H9 (cell line): ENCODE measurements at regions not wholly inside any gene's neighbourhood (a gene's known extent, or its start where the extent isn't known, plus 50 kb on each side); places are given as distances from the start of the nearest gene placed in this dataset.

Experiments
- DNase-seq: peaks from one replicate; pipeline ENCODE4 v3.0.0-alpha.2; 2017
- H2AFZ ChIP-seq: one replicate; pipeline ENCODE4 v1.6.1; 2013; ENCODE audit warnings: mild to moderate bottlenecking, low read length, control low read depth, moderate library complexity
- H2AK5ac ChIP-seq: 2 replicates; pipeline ENCODE4 v1.6.1; 2013; ENCODE audit warnings: low read length, control low read depth, mixed read lengths; ENCODE audit not compliant: insufficient read length
- H2BK120ac ChIP-seq: one replicate; pipeline ENCODE4 v1.6.1; 2013; ENCODE audit warnings: low read depth, mild to moderate bottlenecking, low read length, control low read depth, inconsistent platforms; ENCODE audit not compliant: poor library complexity, severe bottlenecking
- H2BK12ac ChIP-seq: 2 replicates; pipeline ENCODE4 v1.6.1; 2013; ENCODE audit warnings: low read length, control low read depth, mixed read lengths, low read depth; ENCODE audit not compliant: insufficient read length
- H2BK15ac ChIP-seq: 2 replicates; pipeline ENCODE4 v1.6.1; 2013; ENCODE audit warnings: low read depth, low read length, control low read depth
- H2BK20ac ChIP-seq: one replicate; pipeline ENCODE4 v1.6.1; 2013; ENCODE audit warnings: low read depth, mild to moderate bottlenecking, low read length, control low read depth, inconsistent platforms; ENCODE audit not compliant: poor library complexity, severe bottlenecking
- H2BK5ac ChIP-seq: 2 replicates; pipeline ENCODE4 v1.6.1; 2013; ENCODE audit warnings: low read length, control low read depth, mixed read lengths; ENCODE audit not compliant: insufficient read length
- H3K14ac ChIP-seq: 2 replicates; pipeline ENCODE4 v1.6.1; 2013; ENCODE audit warnings: low read length, control low read depth; ENCODE audit not compliant: insufficient read depth
- H3K18ac ChIP-seq: 2 replicates; pipeline ENCODE4 v1.6.1; 2013; ENCODE audit warnings: low read depth, mild to moderate bottlenecking, mixed read lengths, low read length, control low read depth; ENCODE audit not compliant: insufficient read length
- H3K23ac ChIP-seq: 2 replicates; pipeline ENCODE4 v1.6.1; 2013; ENCODE audit warnings: low read length, control low read depth, mixed read lengths, low read depth; ENCODE audit not compliant: insufficient read length
- H3K23me2 ChIP-seq: 2 replicates; pipeline ENCODE4 v1.6.1; 2013; ENCODE audit warnings: low read depth, mild to moderate bottlenecking, mixed read lengths, low read length, control low read depth; ENCODE audit not compliant: insufficient read length, poor library complexity, severe bottlenecking
- H3K27ac ChIP-seq: 2 replicates; pipeline ENCODE4 v1.5.1; 2013; ENCODE audit warnings: low read length, control low read depth, mixed read lengths, low read depth; ENCODE audit not compliant: insufficient read length
- H3K27me3 ChIP-seq: 2 replicates; pipeline ENCODE4 v1.6.1; 2013; ENCODE audit warnings: low read length, control low read depth, inconsistent platforms; ENCODE audit not compliant: insufficient read depth
- H3K4ac ChIP-seq: 2 replicates; pipeline ENCODE4 v1.6.1; 2013; ENCODE audit warnings: low read depth, mild to moderate bottlenecking, control low read depth, inconsistent platforms, low read length, moderate library complexity
- H3K4me1 ChIP-seq: 2 replicates; pipeline ENCODE4 v1.6.1; 2013; ENCODE audit warnings: low read length, control low read depth, inconsistent platforms; ENCODE audit not compliant: insufficient read depth
- H3K4me2 ChIP-seq: 2 replicates; pipeline ENCODE4 v1.6.1; 2013; ENCODE audit warnings: low read length, control low read depth, mixed read lengths; ENCODE audit not compliant: insufficient read length, insufficient read depth
- H3K56ac ChIP-seq: 2 replicates; pipeline ENCODE4 v1.6.1; 2013; ENCODE audit warnings: low read depth, mild to moderate bottlenecking, mixed read lengths, low read length, control low read depth; ENCODE audit not compliant: insufficient read length
- H3K79me1 ChIP-seq: 2 replicates; pipeline ENCODE4 v1.6.1; 2013; ENCODE audit warnings: low read depth, mild to moderate bottlenecking, moderate library complexity, low read length, control low read depth, inconsistent platforms; ENCODE audit not compliant: insufficient read depth, poor library complexity, severe bottlenecking
- H3K79me2 ChIP-seq: 2 replicates; pipeline ENCODE4 v1.6.1; 2013; ENCODE audit warnings: low read length, control low read depth, inconsistent platforms; ENCODE audit not compliant: insufficient read depth
- H3K9ac ChIP-seq: 2 replicates; pipeline ENCODE4 v1.6.1; 2013; ENCODE audit warnings: low read length, control low read depth, mixed read lengths; ENCODE audit not compliant: insufficient read length; ENCODE audit errors: extremely low read depth
- H3K9me3 ChIP-seq: one replicate; pipeline ENCODE4 v1.6.1; 2013; ENCODE audit warnings: low read depth, low read length, inconsistent platforms; ENCODE audit not compliant: control insufficient read depth
- H3T11ph ChIP-seq: one replicate; pipeline ENCODE4 v1.6.1; 2013; ENCODE audit warnings: mild to moderate bottlenecking, low read length, control low read depth, inconsistent platforms
- H4K20me1 ChIP-seq: one replicate; pipeline ENCODE4 v1.6.1; 2013; ENCODE audit not compliant: control insufficient read depth, insufficient read length, insufficient read depth
- H4K5ac ChIP-seq: 2 replicates; pipeline ENCODE4 v1.6.1; 2013; ENCODE audit warnings: low read depth, mild to moderate bottlenecking, mixed read lengths, low read length, control low read depth; ENCODE audit not compliant: insufficient read length
- H4K8ac ChIP-seq: replicated peaks from 2 replicates; pipeline ENCODE4 v1.6.1; 2013; ENCODE audit warnings: low read length, control low read depth, mixed read lengths, low read depth; ENCODE audit not compliant: insufficient read length
- H4K91ac ChIP-seq: 2 replicates; pipeline ENCODE4 v1.6.1; 2013; ENCODE audit warnings: low read depth, mild to moderate bottlenecking, moderate library complexity, mixed read lengths, low read length, control low read depth; ENCODE audit not compliant: insufficient read length
- H3K27ac Mint-ChIP-seq, 3 experiments: 2 replicates in 2 of 3; 3 replicates in 1 of 3; pipeline ENCODE4 v1.8.0; 2020 to 2021; ENCODE audit warnings: mixed read lengths in 3 of 3, mild to moderate bottlenecking in 1 of 3, moderate library complexity in 1 of 3
- H3K27me3 Mint-ChIP-seq: 2 replicates; pipeline ENCODE4 v1.8.0; 2021; ENCODE audit warnings: low read depth, mild to moderate bottlenecking, moderate library complexity, mixed read lengths
- H3K36me3 Mint-ChIP-seq, 3 experiments: 2 replicates in 2 of 3; 3 replicates in 1 of 3; pipeline ENCODE4 v1.8.0; 2020 to 2021; ENCODE audit warnings: low read depth in 3 of 3, mixed read lengths in 3 of 3; ENCODE audit not compliant: insufficient read depth in 1 of 3
- H3K4me1 Mint-ChIP-seq, 2 experiments: 2 replicates each; pipeline ENCODE4 v1.8.0; 2020; ENCODE audit warnings: mixed read lengths in 2 of 2
- H3K4me3 Mint-ChIP-seq, 2 experiments: 2 replicates in 1 of 2; 3 replicates in 1 of 2; pipeline ENCODE4 v1.8.0; 2020 to 2021; ENCODE audit warnings: mild to moderate bottlenecking in 2 of 2, mixed read lengths in 2 of 2, moderate library complexity in 1 of 2
- H3K9me3 Mint-ChIP-seq, 2 experiments: 2 replicates in 1 of 2; 3 replicates in 1 of 2; pipeline ENCODE4 v1.8.0; 2020; ENCODE audit warnings: mild to moderate bottlenecking in 2 of 2, mixed read lengths in 2 of 2, moderate library complexity in 1 of 2
- WGBS: extraction: QIAGEN DNeasy Blood & Tissue Kit; methylation state at CpG from one replicate; pipeline ENCODE4 v1.1.7; 2013; ENCODE audit warnings: missing lambda C conversion rate, low lambda C conversion rate, mixed read lengths; ENCODE audit not compliant: insufficient read length; ENCODE audit errors: extremely low coverage; 5-methylcytosine and 5-hydroxymethylcytosine counted together
- TF ChIP-seq, protein P1 (sequence below): fragments of 200-600 bp; sonication (generic); conservative IDR thresholded peaks from 3 replicates; pipeline ENCODE4 v1.8.0; 2021; ENCODE audit warnings: antibody characterized with exemption, mild to moderate bottlenecking

DNA sequence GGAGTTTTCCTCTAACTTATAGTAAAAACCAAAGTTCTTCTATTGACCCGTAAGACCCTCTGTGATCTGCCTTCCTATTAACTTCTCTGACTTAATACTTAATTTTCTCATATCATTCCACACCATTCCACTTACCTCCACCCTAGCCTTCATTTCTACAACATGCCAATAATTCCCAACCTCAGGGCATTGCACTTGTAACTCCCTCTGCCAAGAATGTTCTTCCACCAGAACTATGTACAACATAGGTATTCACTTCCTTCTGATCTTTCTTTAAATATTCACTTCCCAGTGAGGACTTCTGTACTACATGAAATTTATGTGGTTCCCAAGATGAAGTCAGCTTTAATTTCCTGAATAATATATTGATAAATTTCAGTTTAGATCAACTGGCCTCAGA lies 531.7 kb downstream of the LRFN5 start:
- Histone ChIP-seq H3K79me1 (no peaks in the 10 kb centered on the region), H3K4me1 (no peaks in the 10 kb centered on the region), H2AK5ac (no peak overlapping the region), H3K27ac (no peak overlapping the region), H4K5ac (no peak overlapping the region), H2BK15ac (no peak overlapping the region), H3K79me2 (no peaks in the 10 kb centered on the region), H3K27me3 (no peaks in the 10 kb centered on the region), H3K18ac (no peak overlapping the region), H4K91ac (no peak overlapping the region), H2AFZ (no peak overlapping the region), H3K4ac (no peak overlapping the region), H2BK5ac (no peak overlapping the region), H3T11ph (no peak overlapping the region), H3K14ac (no peak overlapping the region), H4K20me1 (no peaks in the 10 kb centered on the region), H4K8ac (no peak overlapping the region), H3K9ac (no peak overlapping the region), H2BK20ac (no peak overlapping the region), H3K23me2 (no peaks in the 10 kb centered on the region), H2BK12ac (no peak overlapping the region), H3K9me3 (no peaks in the 10 kb centered on the region), H3K4me2 (no peak overlapping the region), H3K23ac (no peak overlapping the region), H3K56ac (no peak overlapping the region), H2BK120ac (no peak overlapping the region)
- no peaks in the 10 kb centered on the region for H3K36me3 Mint-ChIP-seq
- H3K27ac Mint-ChIP-seq = no peak overlapping the region
- H3K27me3 Mint-ChIP-seq = no peaks in the 10 kb centered on the region
- DNase-seq = no peak
- H3K4me1 Mint-ChIP-seq = no peaks in the 10 kb centered on the region
- H3K9me3 Mint-ChIP-seq = no peaks in the 10 kb centered on the region
- TF ChIP-seq, protein P1, sequence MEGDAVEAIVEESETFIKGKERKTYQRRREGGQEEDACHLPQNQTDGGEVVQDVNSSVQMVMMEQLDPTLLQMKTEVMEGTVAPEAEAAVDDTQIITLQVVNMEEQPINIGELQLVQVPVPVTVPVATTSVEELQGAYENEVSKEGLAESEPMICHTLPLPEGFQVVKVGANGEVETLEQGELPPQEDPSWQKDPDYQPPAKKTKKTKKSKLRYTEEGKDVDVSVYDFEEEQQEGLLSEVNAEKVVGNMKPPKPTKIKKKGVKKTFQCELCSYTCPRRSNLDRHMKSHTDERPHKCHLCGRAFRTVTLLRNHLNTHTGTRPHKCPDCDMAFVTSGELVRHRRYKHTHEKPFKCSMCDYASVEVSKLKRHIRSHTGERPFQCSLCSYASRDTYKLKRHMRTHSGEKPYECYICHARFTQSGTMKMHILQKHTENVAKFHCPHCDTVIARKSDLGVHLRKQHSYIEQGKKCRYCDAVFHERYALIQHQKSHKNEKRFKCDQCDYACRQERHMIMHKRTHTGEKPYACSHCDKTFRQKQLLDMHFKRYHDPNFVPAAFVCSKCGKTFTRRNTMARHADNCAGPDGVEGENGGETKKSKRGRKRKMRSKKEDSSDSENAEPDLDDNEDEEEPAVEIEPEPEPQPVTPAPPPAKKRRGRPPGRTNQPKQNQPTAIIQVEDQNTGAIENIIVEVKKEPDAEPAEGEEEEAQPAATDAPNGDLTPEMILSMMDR = no peak
- H3K4me3 Mint-ChIP-seq = no peak overlapping the region
- WGBS = no CpG with 5 or more reads among the region's 1 CpG
